ENCODE measurements at regions not wholly inside any gene's neighbourhood (a gene's known extent, or its start where the extent isn't known, plus 50 kb on each side); places are given as distances from the start of the nearest gene placed in this dataset.

DNA sequence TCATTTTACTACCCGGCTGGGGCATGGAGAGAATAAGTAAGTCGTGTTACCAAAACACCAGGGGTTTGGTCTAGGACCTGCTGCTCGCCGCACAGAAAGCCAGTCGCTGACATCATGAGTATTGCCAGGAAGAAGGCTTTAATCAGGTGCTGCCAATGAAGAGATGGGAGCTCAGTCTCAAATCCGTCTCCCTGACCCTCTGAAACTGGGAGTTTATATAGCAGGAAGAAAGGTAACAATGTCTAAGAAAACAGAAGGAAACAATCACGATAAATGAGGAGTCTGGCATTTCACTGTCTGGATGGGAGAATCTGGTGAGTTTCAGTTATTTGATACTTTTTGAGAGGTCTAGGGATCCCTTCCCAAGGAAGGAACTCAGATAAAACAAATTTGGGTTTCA, 437.9 kb upstream of the JARID2 start:
- DNase-seq, result no peak

- DNase-seq, result no peak
Observed at GRCh38 chr6:14810021-14810420, 435.8 kb upstream of the JARID2 start.

DNA sequence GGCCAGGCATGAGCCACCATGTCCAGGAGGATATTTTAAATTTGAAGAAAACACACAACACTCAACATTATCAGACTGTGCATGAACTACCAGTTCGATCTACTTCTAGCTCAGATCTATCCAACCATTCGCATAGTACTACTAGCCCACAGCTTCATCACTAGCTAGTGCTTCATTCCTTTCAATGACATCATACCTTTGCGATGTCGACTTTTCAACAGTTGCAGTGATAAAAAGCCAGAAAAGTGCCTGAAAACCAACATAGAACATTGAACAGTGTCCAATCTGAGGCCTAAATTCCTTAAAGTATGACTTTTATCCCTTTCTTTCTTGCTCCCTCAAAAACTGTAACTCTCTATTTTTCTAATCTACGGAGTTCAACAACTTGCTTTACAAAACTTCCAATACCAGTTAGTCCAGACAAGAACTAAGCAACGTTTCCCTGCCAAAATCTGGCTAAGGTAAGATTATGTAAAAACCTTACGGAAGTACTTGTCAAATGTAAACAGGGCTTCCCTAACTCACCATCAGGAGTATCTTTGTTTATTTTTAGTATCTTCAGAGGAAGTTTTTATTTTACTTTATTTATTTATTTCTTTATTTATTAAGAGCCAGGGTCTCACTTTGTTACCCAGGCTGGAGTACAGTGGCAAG, 434.0 kb upstream of the JARID2 start:
- DNase-seq, result no peak

DNA sequence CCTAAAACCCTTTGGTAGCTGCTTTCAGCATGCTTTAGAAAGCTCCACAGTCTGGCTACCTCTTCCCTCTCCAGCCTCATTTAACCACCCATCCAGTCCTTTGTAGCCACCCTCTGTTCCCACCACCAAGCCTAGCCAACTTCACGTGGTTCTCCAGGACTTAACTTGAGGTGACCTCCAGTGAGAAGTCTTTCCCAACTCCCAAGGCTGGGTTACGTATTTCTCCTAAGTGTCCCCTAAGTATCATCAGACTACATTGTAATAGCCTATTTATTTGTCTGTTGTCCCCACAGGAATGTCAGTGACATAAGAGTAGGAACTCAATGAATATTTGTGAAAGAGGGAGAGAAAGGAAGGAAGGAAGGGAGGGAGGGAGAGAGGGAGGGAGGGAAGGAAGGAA, 431.9 kb upstream of the JARID2 start:
- no peak for DNase-seq

- DNase-seq, result no peak
Observed at GRCh38 chr6:14816116-14816859, 429.6 kb upstream of the JARID2 start.

DNA sequence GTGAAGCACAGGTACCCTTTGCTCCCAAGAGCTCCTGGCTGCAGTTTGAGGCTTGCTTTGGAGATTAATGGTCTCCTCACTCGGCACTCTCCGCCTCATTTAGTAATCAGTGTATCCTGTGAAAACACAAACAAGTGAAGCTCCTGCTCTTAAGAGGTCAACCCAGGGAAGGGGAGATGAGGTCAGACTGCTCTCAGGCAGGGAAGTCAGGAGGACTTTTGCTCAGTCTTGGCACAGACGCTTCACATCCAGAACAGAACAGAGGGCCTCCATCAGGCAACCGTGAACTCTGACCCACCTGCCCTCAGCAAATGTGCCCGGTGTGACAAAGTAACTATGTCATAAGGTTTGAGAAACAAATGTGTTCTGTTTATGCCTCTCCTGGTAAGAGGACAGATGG, 428.8 kb upstream of the JARID2 start:
- DNase-seq, result no peak

- DNase-seq, result no peak
Observed at GRCh38 chr6:14818422-14818884, 427.4 kb upstream of the JARID2 start.

DNA sequence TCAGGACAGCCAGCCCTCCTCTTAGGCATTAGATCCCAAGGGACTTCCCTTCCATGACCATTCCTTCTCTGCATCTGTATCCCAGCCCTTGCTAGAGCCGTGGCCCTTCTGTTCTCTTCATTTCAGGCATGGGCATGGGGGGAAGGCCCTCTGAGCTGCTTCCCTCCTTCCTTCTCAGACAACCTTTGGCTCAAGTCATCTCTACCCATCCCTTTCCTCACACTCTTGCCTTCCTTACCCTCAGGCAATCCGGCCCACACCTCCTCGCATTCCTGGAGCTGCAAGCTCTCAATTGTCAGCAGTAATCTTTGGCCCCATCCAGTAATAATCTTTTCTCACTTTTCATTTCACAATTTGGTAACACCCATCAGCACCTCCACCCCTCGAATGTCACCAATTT, 426.9 kb upstream of the JARID2 start:
- no peak for DNase-seq

DNA sequence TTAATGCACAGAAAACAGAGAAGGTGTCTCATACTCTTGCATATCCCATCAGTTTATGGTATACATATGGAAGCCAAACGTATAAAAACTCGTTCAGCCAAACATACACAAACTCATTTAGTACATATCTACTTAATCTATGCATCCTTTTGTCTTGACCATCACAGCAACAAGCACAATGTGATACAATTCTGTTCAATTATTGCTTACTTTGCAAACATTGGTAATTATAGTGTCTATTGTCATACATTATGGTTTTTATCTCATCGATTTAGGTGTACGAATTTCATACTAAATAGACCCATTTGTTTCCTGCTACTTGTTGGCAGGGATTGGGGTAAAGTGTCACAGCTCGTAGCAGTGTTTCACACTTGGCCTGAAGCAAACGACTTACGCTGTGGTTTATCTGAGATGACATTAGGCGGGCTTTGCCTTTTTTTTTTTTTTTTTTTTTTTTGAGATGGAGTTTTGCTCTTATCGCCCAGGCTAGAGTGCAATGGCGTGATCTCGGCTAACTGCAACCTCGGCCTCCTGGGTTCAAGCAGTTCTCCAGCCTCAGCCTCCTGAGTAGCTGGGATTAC, 425.9 kb upstream of the JARID2 start:
- no peak for DNase-seq

DNA sequence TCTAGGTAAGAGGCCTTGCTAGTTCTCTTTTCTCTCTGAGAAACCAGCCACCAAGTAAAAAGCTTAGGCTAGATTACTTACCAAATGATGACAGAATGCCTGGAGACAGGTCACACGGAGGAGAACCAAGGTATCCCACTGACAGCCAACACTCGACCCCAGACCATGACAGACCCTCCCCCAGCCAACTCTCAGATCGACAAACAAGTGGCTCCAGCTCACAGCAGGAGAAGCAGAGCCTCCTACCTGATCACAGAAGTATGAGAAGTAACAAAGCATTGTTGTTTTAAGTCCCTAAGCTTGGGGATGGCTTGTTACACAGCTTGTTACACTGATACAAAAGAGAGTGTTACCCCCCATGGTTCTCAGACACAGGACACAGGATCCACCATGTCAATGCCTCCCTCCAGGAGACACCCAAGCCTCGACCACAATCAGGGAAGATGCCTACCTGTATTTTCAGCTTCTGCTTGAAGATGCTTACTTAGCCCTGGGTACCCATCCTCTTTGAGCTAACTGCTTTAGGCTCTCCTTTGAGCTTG, 423.8 kb upstream of the JARID2 start:
- DNase-seq, result no peak

DNA sequence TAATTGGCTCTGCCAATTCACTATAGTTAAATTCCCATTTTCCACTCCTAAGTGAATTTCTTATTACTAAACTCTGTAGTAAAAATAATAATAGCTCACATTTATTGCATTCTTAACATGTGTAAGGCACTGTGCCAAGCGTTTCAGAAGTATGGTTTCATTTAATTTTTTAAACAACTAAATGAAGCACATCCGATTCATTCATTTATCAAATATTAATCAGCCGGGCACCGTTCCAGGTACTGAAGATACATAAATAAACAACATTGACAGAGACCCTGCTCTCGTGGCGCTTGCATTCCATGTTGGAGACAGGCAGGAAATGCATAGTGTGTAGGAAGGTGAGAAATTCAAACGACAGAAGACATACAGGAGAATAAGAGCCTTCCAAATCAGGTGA, 423.2 kb upstream of the JARID2 start:
- DNase-seq, result no peak

- DNase-seq, result no peak
Observed at GRCh38 chr6:14824060-14824459, 421.8 kb upstream of the JARID2 start.

- no peak for DNase-seq
Observed at GRCh38 chr6:14824484-14825275, 421.2 kb upstream of the JARID2 start.

DNA sequence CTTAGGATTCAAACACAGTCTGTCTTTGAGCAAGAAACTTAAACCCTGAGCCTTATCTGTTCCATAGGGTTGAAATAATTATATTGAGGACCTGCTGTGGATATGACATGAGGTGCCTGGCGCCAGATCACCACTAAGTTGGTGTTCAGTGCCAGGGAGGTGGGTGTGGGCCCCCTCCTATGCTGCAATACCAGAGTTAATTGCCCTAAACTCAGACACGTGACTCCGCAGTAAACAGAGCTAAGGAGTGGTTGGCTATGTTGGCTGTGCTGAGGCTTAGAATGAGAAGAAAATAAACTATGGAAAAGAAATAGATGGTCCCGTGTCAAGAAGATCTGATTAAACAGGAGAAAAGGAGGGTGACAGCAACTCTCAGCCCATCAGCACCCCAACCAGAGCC, 419.4 kb upstream of the JARID2 start:
- DNase-seq, result no peak

- DNase-seq, result no peak
Observed at GRCh38 chr6:14827354-14827753, 418.5 kb upstream of the JARID2 start.

GRCh38 chr6:14828201-14828611, 417.7 kb upstream of the JARID2 start:
- no peak for DNase-seq

DNA sequence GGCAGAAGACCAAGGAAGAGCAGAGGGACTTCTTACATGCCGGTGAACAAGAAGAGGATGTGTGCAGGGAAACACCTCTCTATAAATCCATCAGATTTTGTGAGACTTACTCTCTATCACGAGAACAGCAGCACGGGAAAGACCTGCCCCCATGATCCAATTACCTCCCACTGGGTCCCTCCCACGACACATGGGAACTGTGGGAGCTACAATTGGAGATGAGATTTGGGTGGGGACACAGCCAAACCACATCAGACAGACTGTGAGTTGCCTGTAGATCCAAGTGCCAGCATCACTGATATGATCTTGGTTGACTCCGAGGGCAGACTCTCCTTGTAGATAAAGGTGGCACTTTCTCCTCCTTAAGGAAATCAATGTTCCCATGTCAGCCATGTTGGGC, 414.8 kb upstream of the JARID2 start:
- DNase-seq, result no peak

- no peak for DNase-seq
Observed at GRCh38 chr6:14831937-14832336, 413.9 kb upstream of the JARID2 start.

GRCh38 chr6:14832427-14832826, 413.4 kb upstream of the JARID2 start:
- no peak for DNase-seq

- no peak for DNase-seq
Observed at GRCh38 chr6:14834851-14835530, 410.9 kb upstream of the JARID2 start.

DNA sequence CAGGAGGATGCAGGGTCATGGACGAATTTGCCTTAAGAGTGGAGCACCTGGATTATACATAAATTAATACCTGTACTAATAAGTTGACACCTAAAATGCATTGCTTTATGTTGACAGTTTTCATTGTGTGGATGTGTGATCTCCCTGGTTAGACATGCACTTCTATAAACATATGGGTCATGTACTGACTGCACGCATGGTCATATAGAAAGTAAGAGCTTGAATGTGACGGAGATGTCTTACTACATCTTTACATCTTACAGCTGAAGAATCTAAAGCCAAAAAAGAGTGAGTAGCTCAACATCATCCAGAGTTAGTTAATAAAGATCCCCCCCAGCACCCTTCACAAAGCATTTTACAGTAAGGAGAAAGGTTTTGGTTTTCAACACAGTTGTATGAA, 408.4 kb upstream of the JARID2 start:
- DNase-seq, result no peak

DNA sequence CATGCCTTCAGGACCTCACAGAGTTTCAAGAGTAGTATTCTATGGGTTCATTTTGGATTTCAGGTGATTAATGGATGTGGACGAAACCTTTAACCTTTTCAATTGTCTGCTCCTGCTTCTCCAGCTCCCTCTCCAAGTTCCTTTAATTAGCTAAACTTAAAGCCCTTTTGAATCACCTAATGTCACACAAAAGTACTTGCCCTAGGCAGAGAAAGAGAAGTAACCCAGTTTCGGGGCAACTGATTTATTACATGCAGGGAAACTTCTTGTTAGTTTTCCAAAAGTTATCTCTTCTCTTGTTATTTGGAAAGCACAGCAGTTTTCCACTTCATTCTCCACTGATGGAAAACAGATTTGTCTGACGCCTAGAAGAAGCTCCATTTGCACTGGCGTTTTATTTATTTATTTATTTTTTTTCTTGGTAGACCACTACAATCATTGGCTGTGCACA, 407.7 kb upstream of the JARID2 start:
- no peak for DNase-seq
